ENCODE measurements at regions not wholly inside any gene's neighbourhood (a gene's known extent, or its start where the extent isn't known, plus 50 kb on each side); places are given as distances from the start of the nearest gene placed in this dataset.

DNA sequence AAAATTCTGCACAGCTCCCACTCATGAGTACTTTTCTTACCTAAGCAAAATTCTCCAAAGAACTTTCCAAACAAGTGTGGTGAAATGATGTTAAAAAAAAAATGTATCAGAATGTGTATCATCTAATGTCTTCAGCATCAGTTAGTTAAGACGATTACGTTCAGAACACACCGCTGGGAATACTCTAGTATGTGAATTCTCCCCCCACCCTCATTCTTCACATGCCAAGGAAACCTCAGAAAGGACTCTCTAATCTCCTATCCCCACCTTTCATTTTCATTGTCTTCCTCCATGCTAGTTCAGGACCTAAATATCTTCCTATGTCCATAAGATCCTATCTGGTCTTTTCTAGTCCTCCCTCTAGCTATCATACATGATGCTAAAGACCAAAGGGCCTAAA, 457.4 kb downstream of the SHQ1 start:
- no peak for DNase-seq
- ChIA-PET POLR2A (no interaction called here), CTCF (interaction anchor here (1.1 kb wide), 1 partner anchor 16 kb away, joined by 4 read pairs; no protein-coding TSS in a partner anchor)
- Mint-ChIP-seq H3K4me1 (peaks cover 25% of the 10 kb centered on the region), H3K4me3 (no peak overlapping the region), H3K36me3 (ENCODE audit: low read depth) (no peaks in the 10 kb centered on the region), H3K27ac (no peak overlapping the region), H3K9me3 (no peaks in the 10 kb centered on the region), H3K27me3 (no peaks in the 10 kb centered on the region)

DNA sequence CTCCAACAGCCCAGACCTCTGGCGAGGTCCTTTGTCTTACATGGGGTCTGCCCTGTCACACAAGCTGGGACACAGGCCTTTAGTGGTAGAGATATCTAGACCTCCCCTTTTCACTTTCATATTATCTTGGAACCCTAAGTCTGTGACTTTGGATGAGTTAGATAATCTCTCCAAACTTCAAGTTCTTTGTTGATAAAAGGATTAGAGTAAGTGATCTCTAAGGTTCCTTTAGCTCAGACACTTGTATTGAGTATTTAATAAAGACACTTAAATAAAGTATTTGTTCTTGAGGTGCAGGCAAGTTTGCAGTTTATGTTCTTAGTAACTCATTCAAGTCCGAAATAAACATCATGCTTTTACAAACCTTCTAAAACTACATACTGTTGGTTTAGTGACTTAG, 459.6 kb downstream of the SHQ1 start:
- CTCF ChIA-PET = no interaction called here
- Mint-ChIP-seq H3K4me3 (no peak overlapping the region), H3K27me3 (no peaks in the 10 kb centered on the region), H3K4me1 (peaks cover 35% of the 10 kb centered on the region), H3K9me3 (no peaks in the 10 kb centered on the region), H3K36me3 (ENCODE audit: low read depth) (no peaks in the 10 kb centered on the region), H3K27ac (no peak overlapping the region)
- POLR2A ChIA-PET = no interaction called here
- no peak for DNase-seq

- Mint-ChIP-seq H3K27me3 (no peaks in the 10 kb centered on the region), H3K36me3 (ENCODE audit: low read depth) (no peaks in the 10 kb centered on the region), H3K4me3 (no peak overlapping the region), H3K27ac (no peak overlapping the region), H3K4me1 (peaks cover 31% of the 10 kb centered on the region), H3K9me3 (no peaks in the 10 kb centered on the region)
- CTCF ChIA-PET = no interaction called here
- POLR2A ChIA-PET = no interaction called here
- no peak for DNase-seq
Measured at GRCh38 chr3:72388117-72388516, 460.1 kb downstream of the SHQ1 start.

DNA sequence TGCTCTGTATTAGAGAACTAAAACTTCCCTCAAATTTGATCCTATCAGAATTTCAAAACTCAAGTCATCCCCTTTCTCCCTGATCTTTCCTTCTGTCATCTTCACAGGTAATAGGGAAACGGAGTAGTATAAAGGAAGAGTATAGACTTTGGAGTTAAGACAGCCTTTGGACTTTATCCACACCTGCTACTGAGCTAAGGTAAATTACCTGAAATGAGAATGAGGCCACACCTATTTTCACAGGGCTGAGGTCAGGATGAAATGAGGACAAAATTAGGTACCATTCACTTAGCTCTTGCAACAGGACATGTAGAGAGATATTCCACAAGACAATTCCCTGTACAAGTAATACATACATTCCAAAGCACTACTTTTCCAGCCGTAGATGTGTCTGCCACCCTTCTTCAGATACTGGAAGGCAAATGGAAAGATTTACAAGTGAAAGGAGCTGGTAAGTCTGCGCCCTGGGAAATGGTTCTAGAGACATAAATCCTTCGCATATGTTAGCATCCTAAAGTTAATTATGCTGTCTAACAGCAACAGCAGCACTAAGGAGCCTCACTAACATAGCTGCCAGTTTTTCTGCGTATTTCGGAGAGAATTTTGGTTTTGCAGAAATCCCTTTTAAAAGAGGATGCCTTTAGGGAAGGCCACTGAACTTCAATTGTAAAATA, 461.8 kb downstream of the SHQ1 start:
- ChIA-PET POLR2A (no interaction called here), CTCF (no interaction called here)
- Mint-ChIP-seq H3K4me3 (no peak overlapping the region), H3K27ac (no peak overlapping the region), H3K4me1 (peaks cover 46% of the 10 kb centered on the region), H3K9me3 (no peaks in the 10 kb centered on the region), H3K27me3 (no peaks in the 10 kb centered on the region), H3K36me3 (ENCODE audit: low read depth) (no peaks in the 10 kb centered on the region)
- no peak for DNase-seq

- Mint-ChIP-seq H3K36me3 (ENCODE audit: low read depth) (no peaks in the 10 kb centered on the region), H3K4me3 (no peak overlapping the region), H3K27me3 (no peaks in the 10 kb centered on the region), H3K9me3 (no peaks in the 10 kb centered on the region), H3K27ac (no peak overlapping the region), H3K4me1 (peaks cover 56% of the 10 kb centered on the region)
- DNase-seq = no peak
- POLR2A ChIA-PET = interaction anchor here (0.5 to 1.1 kb wide), 2 partner anchors 16 to 959 kb away, joined by 3 to 4 read pairs; no protein-coding TSS in a partner anchor
- CTCF ChIA-PET = no interaction called here
Measured at GRCh38 chr3:72385167-72385566, 463.1 kb downstream of the SHQ1 start.

DNA sequence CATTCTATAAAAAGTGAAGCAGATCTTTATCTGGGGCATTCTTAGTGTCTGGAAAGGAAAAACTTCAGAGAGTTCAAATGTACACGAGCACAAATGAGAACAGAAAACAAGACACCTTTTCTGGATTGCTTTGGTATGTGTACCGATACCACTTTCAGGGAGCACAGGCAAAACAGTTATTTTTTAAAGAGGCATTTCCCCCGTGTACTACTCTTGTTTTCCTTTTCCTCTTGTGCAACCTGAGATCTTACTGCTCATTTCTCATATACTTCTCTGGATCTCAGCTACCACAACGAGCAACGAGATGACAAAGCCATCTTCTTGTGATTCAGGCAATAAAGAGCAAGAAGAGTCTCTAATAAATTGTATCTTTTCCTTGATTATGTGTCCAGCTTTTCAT, 463.6 kb downstream of the SHQ1 start:
- POLR2A ChIA-PET = interaction anchor here (0.5 to 1.1 kb wide), 2 partner anchors 16 to 959 kb away, joined by 3 to 4 read pairs; no protein-coding TSS in a partner anchor
- H3K27me3 Mint-ChIP-seq = no peaks in the 10 kb centered on the region
- peaks cover 1% of the 10 kb centered on the region for H3K36me3 Mint-ChIP-seq (ENCODE audit: low read depth)

DNA sequence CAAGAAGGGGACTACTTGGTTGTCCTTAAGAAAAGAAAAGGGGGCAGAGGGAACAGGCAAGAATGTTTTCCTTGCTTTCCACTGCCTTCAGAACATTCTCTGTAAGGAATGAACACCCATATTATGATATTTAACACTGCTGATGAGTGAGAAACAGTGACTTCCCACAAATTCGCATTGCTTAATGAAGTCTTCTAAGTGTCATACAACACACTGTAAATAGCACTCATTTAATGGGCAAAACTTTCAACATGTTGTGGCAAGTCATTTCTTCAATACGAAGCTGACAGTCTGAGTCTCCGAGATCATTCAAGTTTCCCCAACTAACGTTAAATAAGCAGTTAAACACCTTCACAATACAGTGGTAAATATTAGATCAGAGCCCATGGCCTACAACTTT, 464.4 kb downstream of the SHQ1 start:
- no peak overlapping the region for H3K4me3 Mint-ChIP-seq
- no peaks in the 10 kb centered on the region for H3K9me3 Mint-ChIP-seq
- H3K4me1 Mint-ChIP-seq = peaks cover 65% of the 10 kb centered on the region
- ChIA-PET CTCF (interaction anchor here (0.7 kb wide), 1 partner anchor 13 kb away, joined by 3 read pairs; no protein-coding TSS in a partner anchor), POLR2A (no interaction called here)
- no peak overlapping the region for H3K27ac Mint-ChIP-seq
- no peak for DNase-seq
- H3K27me3 Mint-ChIP-seq = no peaks in the 10 kb centered on the region
- H3K36me3 Mint-ChIP-seq (ENCODE audit: low read depth) = peaks cover 7% of the 10 kb centered on the region

More for the DNA sequence above, 463.6 kb downstream of the SHQ1 start:
- Mint-ChIP-seq H3K9me3 (no peaks in the 10 kb centered on the region), H3K4me3 (no peak overlapping the region), H3K4me1 (peaks cover 61% of the 10 kb centered on the region), H3K27ac (no peak overlapping the region)
- CTCF ChIA-PET = no interaction called here
- DNase-seq = no peak

DNA sequence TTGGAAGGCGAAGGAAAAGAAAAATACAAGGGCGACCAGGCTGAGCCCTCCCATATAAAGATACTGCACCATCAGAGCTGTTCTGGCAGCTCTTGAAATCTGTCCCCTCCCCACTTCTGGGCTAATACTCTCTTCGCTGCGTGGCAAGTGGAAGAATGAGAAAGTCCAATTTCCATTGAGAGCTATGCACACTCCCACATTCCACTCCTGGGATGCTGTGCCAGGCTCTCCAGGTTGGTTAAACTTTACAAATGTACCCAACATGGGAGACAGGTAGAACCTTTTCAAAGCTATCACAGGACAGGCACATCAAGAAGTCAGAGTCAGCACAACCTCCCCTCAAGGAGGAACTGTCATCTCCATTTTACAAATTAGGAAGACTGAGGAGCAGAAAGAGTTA, 465.0 kb downstream of the SHQ1 start:
- ChIA-PET CTCF (no interaction called here), POLR2A (no interaction called here)
- no peaks in the 10 kb centered on the region for H3K27me3 Mint-ChIP-seq
- no peaks in the 10 kb centered on the region for H3K9me3 Mint-ChIP-seq
- no peak for DNase-seq
- H3K4me3 Mint-ChIP-seq = no peak overlapping the region
- H3K27ac Mint-ChIP-seq = no peak overlapping the region
- H3K36me3 Mint-ChIP-seq (ENCODE audit: low read depth) = peaks cover 14% of the 10 kb centered on the region
- peaks cover 69% of the 10 kb centered on the region for H3K4me1 Mint-ChIP-seq

GRCh38 chr3:72382460-72382859, 465.8 kb downstream of the SHQ1 start:
- no peak for DNase-seq
- H3K27ac Mint-ChIP-seq = no peak overlapping the region
- ChIA-PET CTCF (no interaction called here), POLR2A (no interaction called here)
- no peak overlapping the region for H3K4me3 Mint-ChIP-seq
- peaks cover 16% of the 10 kb centered on the region for H3K36me3 Mint-ChIP-seq (ENCODE audit: low read depth)
- no peaks in the 10 kb centered on the region for H3K27me3 Mint-ChIP-seq
- H3K4me1 Mint-ChIP-seq = peaks cover 65% of the 10 kb centered on the region
- no peaks in the 10 kb centered on the region for H3K9me3 Mint-ChIP-seq

- H3K4me3 Mint-ChIP-seq = no peak overlapping the region
- H3K27me3 Mint-ChIP-seq = no peaks in the 10 kb centered on the region
- ChIA-PET POLR2A (no interaction called here), CTCF (no interaction called here)
- no peaks in the 10 kb centered on the region for H3K9me3 Mint-ChIP-seq
- no peak for DNase-seq
- H3K36me3 Mint-ChIP-seq (ENCODE audit: low read depth) = peaks cover 16% of the 10 kb centered on the region
- no peak overlapping the region for H3K27ac Mint-ChIP-seq
- peaks cover 68% of the 10 kb centered on the region for H3K4me1 Mint-ChIP-seq
Measured at GRCh38 chr3:72381584-72381983, 466.7 kb downstream of the SHQ1 start.

GRCh38 chr3:72380711-72381493, 467.3 kb downstream of the SHQ1 start:
- H3K36me3 Mint-ChIP-seq (ENCODE audit: low read depth) = peaks cover 18% of the 10 kb centered on the region
- no peaks in the 10 kb centered on the region for H3K27me3 Mint-ChIP-seq
- ChIA-PET POLR2A (no interaction called here), CTCF (no interaction called here)
- no peak for DNase-seq
- H3K9me3 Mint-ChIP-seq = no peaks in the 10 kb centered on the region
- H3K4me1 Mint-ChIP-seq = peaks cover 68% of the 10 kb centered on the region
- H3K27ac Mint-ChIP-seq = no peak overlapping the region
- H3K4me3 Mint-ChIP-seq = no peak overlapping the region

DNA sequence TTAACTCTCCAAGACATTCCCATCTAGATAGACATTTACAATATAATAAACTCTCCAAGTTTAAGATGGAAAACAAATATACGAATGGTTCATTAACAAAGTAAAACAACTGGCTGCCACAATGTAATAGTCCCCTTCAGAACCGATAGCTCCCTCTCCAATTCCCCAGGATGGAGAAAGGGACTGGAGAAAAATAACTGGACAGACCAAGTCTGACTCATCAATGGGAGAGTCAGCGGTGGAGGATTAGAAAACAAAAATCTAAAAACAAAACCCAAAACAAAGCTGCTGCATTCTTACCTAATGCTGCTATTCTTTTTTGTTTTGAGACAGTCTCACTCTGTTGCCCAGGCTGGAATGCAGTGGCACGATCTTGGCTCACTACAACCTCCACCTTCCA, 468.1 kb downstream of the SHQ1 start:
- Mint-ChIP-seq H3K27ac (no peak overlapping the region), H3K9me3 (no peaks in the 10 kb centered on the region), H3K27me3 (no peaks in the 10 kb centered on the region), H3K36me3 (ENCODE audit: low read depth) (peaks cover 18% of the 10 kb centered on the region), H3K4me3 (no peak overlapping the region), H3K4me1 (peaks cover 74% of the 10 kb centered on the region)
- ChIA-PET CTCF (no interaction called here), POLR2A (no interaction called here)
- no peak for DNase-seq

DNA sequence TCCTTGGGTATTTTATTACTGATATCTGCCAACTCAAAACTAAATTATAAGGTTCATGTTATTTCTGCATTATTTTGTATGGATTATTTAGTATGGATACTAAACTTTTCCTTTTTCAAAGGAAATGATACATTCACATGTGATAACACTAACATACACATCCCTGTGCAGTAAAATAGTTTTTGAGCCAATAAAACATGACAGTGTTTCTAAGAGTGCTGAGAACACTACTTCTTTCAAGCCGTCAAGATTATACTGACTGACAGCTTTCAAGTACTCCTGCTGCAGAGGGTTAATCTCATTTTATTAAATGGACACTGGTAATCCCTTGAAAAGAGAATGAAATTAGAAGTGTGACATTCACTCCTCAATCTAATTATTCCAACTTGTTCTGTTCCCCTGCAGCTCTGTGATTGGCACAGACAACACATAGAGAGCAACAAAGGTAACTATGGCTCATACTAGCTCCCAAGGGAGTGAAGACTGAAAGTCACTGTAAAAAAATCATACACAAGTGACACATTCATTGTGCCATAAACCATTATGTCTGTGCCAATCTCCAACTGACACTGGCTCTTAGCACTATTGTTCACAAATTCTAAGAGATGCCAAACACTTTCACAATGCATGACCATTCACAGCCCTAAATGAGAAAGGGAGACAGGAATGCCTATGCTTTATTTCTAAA, 468.6 kb downstream of the SHQ1 start:
- Mint-ChIP-seq H3K9me3 (no peaks in the 10 kb centered on the region), H3K4me1 (peaks cover 73% of the 10 kb centered on the region), H3K27me3 (no peaks in the 10 kb centered on the region), H3K4me3 (no peak overlapping the region), H3K27ac (no peak overlapping the region), H3K36me3 (ENCODE audit: low read depth) (peaks cover 18% of the 10 kb centered on the region)
- ChIA-PET POLR2A (no interaction called here), CTCF (no interaction called here)
- DNase-seq = no peak
